B cell (primary cell): ENCODE measurements at regions not wholly inside any gene's neighbourhood (a gene's known extent, or its start where the extent isn't known, plus 50 kb on each side); places are given as distances from the start of the nearest gene placed in this dataset.

Experiments
- ATAC-seq: fragments of 200-7000 bp; cut with Tn5 transposase; one replicate; pipeline ENCODE4 v1.10.0; 2021; ENCODE audit warnings: low read depth, mild to moderate bottlenecking, moderate number of reproducible peaks, moderate library complexity
- CTCF ChIA-PET: fragments of 350-600 bp; sonication (Branson Sonifier 250); formaldehyde crosslinking; loops from one replicate; lab custom pipeline; 2021; ENCODE audit warnings: antibody characterized with exemption, inconsistent platforms; lab: Charles Lee
- POLR2A ChIA-PET: fragments of 350-600 bp; sonication (Branson Sonifier 250); formaldehyde crosslinking; loops from one replicate; lab custom pipeline; 2021; ENCODE audit warnings: antibody characterized with exemption; lab: Charles Lee
- DNase-seq: peaks from one replicate; pipeline ENCODE4 v3.0.0; 2013
- H2AFZ ChIP-seq: 2 replicates; pipeline ENCODE4 v1.6.1; 2012; ENCODE audit warnings: mild to moderate bottlenecking, low read depth, low read length; ENCODE audit not compliant: insufficient read depth, poor library complexity, severe bottlenecking
- H3K27ac ChIP-seq, 2 donors: 1 replicate in 1 of 2; 2 replicates in 1 of 2; pipeline ENCODE4 v1.5.1; 2012 to 2013; ENCODE audit warnings: low read length in 2 of 2, mild to moderate bottlenecking in 2 of 2, moderate library complexity in 1 of 2
- H3K27me3 ChIP-seq, 4 experiments: fragments of 200-600 bp in 1 of 4; sonication (generic) in 1 of 4; replicated peaks in 1 of 4; 1 replicate in 2 of 4; 2 replicates in 2 of 4; pipeline versions ENCODE4 v1.6.1 to v1.7.0; 2013 to 2016; ENCODE audit warnings: low read length in 3 of 4, mild to moderate bottlenecking in 2 of 4, mixed read lengths in 1 of 4, moderate library complexity in 1 of 4; ENCODE audit not compliant: insufficient read depth in 4 of 4, control insufficient read depth in 3 of 4; ENCODE audit errors: control extremely low read depth in 1 of 4
- H3K36me3 ChIP-seq, 2 experiments: replicated peaks in 1 of 2; 1 replicate in 1 of 2; 2 replicates in 1 of 2; pipeline versions ENCODE4 v1.6.1 to v1.7.1; 2013; ENCODE audit warnings: low read length in 1 of 2; ENCODE audit not compliant: insufficient read depth in 2 of 2, control insufficient read depth in 1 of 2; ENCODE audit errors: control extremely low read depth in 1 of 2, extremely low read depth in 1 of 2
- H3K4me1 ChIP-seq, 2 donors: fragments of 200-600 bp in 1 of 2; sonication (generic) in 1 of 2; 1 replicate in 1 of 2; 2 replicates in 1 of 2; pipeline versions ENCODE4 v1.5.1 to v1.6.1; 2013 to 2017; ENCODE audit warnings: low read length in 2 of 2; ENCODE audit not compliant: control insufficient read depth in 2 of 2, insufficient read depth in 2 of 2
- H3K4me2 ChIP-seq: replicated peaks from 2 replicates; pipeline ENCODE3; 2012; ENCODE audit warnings: mild to moderate bottlenecking, low read depth, low read length; ENCODE audit not compliant: poor library complexity, severe bottlenecking
- H3K4me3 ChIP-seq, 5 experiments: fragments of 200-600 bp in 1 of 5; sonication (generic) in 1 of 5; 1 replicate in 3 of 5; 2 replicates in 2 of 5; pipeline versions ENCODE4 v1.5.1 to v1.7.0; 2011 to 2016; ENCODE audit warnings: low read length in 4 of 5, mild to moderate bottlenecking in 4 of 5, low read depth in 2 of 5, control low read depth in 1 of 5, moderate library complexity in 1 of 5; ENCODE audit not compliant: insufficient read depth in 1 of 5; ENCODE audit errors: control extremely low read depth in 1 of 5, extremely low read depth in 1 of 5
- H3K79me2 ChIP-seq: fragments of 200-600 bp; sonication (generic); one replicate; pipeline ENCODE4 v1.6.0; 2016; ENCODE audit warnings: low read length; ENCODE audit not compliant: control insufficient read depth, insufficient read depth
- H3K9ac ChIP-seq: fragments of 200-600 bp; sonication (generic); 2 replicates; pipeline ENCODE4 v1.6.1; 2017; ENCODE audit warnings: mild to moderate bottlenecking, low read length, moderate library complexity
- H3K9me3 ChIP-seq, 3 donors: one replicate each; pipeline versions ENCODE4 v1.6.1 to v1.7.1; 2013; ENCODE audit warnings: low read length in 2 of 3; ENCODE audit not compliant: control insufficient read depth in 2 of 3, insufficient read depth in 1 of 3; ENCODE audit errors: control extremely low read depth in 1 of 3
- H4K20me1 ChIP-seq: 2 replicates; pipeline ENCODE4 v1.6.0; 2012; ENCODE audit warnings: mild to moderate bottlenecking, low read length; ENCODE audit not compliant: insufficient read depth, control insufficient read depth, poor library complexity, severe bottlenecking
- H3K27ac Mint-ChIP-seq: one replicate; pipeline ENCODE4 v1.8.0; 2021; ENCODE audit warnings: mixed read lengths
- H3K27me3 Mint-ChIP-seq: one replicate; pipeline ENCODE4 v1.8.0; 2021; ENCODE audit warnings: mixed read lengths
- H3K4me1 Mint-ChIP-seq: one replicate; pipeline ENCODE4 v1.8.0; 2021; ENCODE audit warnings: mixed read lengths
- H3K4me3 Mint-ChIP-seq: one replicate; pipeline ENCODE4 v1.8.0; 2021; ENCODE audit warnings: mixed read lengths
- H3K9me3 Mint-ChIP-seq: one replicate; pipeline ENCODE4 v1.8.0; 2022; ENCODE audit warnings: mixed read lengths; ENCODE audit not compliant: insufficient read depth
- EZH2 ChIP-seq: IDR thresholded peaks from 2 replicates; pipeline ENCODE4 v1.6.1; 2012; ENCODE audit warnings: borderline replicate concordance, low read depth, mild to moderate bottlenecking, moderate library complexity, low read length; ENCODE audit not compliant: insufficient read depth, poor library complexity, severe bottlenecking
- WGBS: methylation state at CpG from one replicate; pipeline ENCODE4 v1.1.5; 2013; ENCODE audit warnings: missing lambda C conversion rate; ENCODE audit not compliant: insufficient coverage; 5-methylcytosine and 5-hydroxymethylcytosine counted together
- intact Hi-C: fragments of 100-400 bp; cut with micrococcal nuclease; formaldehyde crosslinking; loops from one replicate; pipeline ENCODE4 v1.10.0; 2022
- TF ChIP-seq, protein P1 (sequence below): fragments of 200-600 bp; IDR thresholded peaks from one replicate; pipeline ENCODE4 v1.8.0; 2022; ENCODE audit warnings: antibody characterized with exemption, mild to moderate bottlenecking

DNA sequence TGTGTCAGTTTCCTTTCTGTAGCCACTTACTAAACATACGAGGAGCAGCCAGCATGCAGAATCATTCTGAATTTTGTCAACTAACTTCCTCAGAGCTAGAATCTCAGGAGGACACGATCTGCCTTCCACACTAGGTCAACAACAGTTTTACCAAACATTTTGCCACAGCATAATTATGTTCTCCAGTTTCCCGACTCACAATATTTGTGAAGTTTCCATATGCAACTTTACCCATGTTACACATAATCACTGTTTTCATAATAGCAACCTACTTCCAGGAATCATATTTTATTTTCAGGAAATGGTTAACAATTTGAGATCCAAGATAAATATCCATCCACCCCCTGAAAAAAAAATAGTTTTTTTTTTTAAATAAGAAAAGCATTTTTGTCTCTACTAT, 595.0 kb downstream of the PYDC2 start:
- Mint-ChIP-seq H3K4me3 (no peak overlapping the region), H3K4me1 (peaks cover 7% of the 10 kb centered on the region), H3K27ac (no peak overlapping the region), H3K27me3 (no peaks in the 10 kb centered on the region), H3K9me3 (no peaks in the 10 kb centered on the region)
- Histone ChIP-seq H3K9ac (no peak overlapping the region), H2AFZ (no peak overlapping the region), H3K36me3 (no peaks in the 10 kb centered on the region), H3K27me3 (no peaks in the 10 kb centered on the region), H3K4me3 (no peak overlapping the region), H3K4me1 (peaks cover 5 to 7% of the 10 kb centered on the region in 2 donors), H3K9me3 (no peaks in the 10 kb centered on the region), H3K79me2 (no peaks in the 10 kb centered on the region), H3K4me2 (no peak overlapping the region), H3K27ac (no peak overlapping the region), H4K20me1 (no peaks in the 10 kb centered on the region)
- ChIA-PET POLR2A (no interaction called here), CTCF (no interaction called here)
- ATAC-seq (no peak), DNase-seq (no peak)
- WGBS, result 54% methylated on average over 3 of the region's 3 CpGs
- TF ChIP-seq, protein P1, sequence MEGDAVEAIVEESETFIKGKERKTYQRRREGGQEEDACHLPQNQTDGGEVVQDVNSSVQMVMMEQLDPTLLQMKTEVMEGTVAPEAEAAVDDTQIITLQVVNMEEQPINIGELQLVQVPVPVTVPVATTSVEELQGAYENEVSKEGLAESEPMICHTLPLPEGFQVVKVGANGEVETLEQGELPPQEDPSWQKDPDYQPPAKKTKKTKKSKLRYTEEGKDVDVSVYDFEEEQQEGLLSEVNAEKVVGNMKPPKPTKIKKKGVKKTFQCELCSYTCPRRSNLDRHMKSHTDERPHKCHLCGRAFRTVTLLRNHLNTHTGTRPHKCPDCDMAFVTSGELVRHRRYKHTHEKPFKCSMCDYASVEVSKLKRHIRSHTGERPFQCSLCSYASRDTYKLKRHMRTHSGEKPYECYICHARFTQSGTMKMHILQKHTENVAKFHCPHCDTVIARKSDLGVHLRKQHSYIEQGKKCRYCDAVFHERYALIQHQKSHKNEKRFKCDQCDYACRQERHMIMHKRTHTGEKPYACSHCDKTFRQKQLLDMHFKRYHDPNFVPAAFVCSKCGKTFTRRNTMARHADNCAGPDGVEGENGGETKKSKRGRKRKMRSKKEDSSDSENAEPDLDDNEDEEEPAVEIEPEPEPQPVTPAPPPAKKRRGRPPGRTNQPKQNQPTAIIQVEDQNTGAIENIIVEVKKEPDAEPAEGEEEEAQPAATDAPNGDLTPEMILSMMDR, result no peak
- TF ChIP-seq EZH2, result no peak
- intact Hi-C loops, result no loop called here

DNA sequence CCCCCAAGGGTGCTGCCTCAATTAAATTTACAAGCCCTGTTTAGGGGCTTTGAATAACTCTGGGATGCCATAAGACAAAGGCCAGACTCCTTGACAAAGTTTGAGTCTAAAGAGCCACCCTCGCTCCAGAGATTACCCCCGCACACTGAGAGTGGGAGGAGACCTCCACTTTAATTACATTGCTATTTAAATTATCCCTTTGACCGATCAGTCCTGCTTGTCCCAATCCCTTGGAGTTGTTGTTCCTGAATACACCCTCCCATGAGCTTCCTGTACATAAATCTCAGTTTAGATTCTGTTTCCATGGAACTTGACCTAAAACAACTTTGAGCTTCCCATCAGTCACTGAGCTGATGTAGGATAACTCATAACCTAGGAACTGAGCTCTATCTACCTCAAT, 596.3 kb downstream of the PYDC2 start:
- Histone ChIP-seq H4K20me1 (no peaks in the 10 kb centered on the region), H2AFZ (no peak overlapping the region), H3K4me1 (peaks cover 5 to 16% of the 10 kb centered on the region in 2 donors), H3K9me3 (no peaks in the 10 kb centered on the region), H3K79me2 (no peaks in the 10 kb centered on the region), H3K27me3 (no peaks in the 10 kb centered on the region), H3K36me3 (no peaks in the 10 kb centered on the region), H3K27ac (no peak overlapping the region), H3K4me2 (no peak overlapping the region), H3K9ac (no peak overlapping the region), H3K4me3 (no peak overlapping the region)
- no peaks in the 10 kb centered on the region for H3K9me3 Mint-ChIP-seq
- 67% methylated on average over 1 of the region's 3 CpGs for WGBS
- H3K4me3 Mint-ChIP-seq, result no peak overlapping the region
- intact Hi-C loops, result no loop called here
- no peaks in the 10 kb centered on the region for H3K27me3 Mint-ChIP-seq
- TF ChIP-seq, protein P1, result no peak
- TF ChIP-seq EZH2, result no peak
- POLR2A ChIA-PET, result no interaction called here
- DNase-seq (no peak), ATAC-seq (no peak)
- H3K4me1 Mint-ChIP-seq, result peaks cover 17% of the 10 kb centered on the region
- CTCF ChIA-PET, result no interaction called here
- H3K27ac Mint-ChIP-seq, result no peak overlapping the region
